Erythroblast (primary cell): ENCODE measurements at regions not wholly inside any gene's neighbourhood (a gene's known extent, or its start where the extent isn't known, plus 50 kb on each side); places are given as distances from the start of the nearest gene placed in this dataset.

Experiments
- GATA1 ChIP-seq: IDR thresholded peaks from 2 replicates; pipeline ENCODE4 v1.6.1; 2011; ENCODE audit warnings: low read depth, mild to moderate bottlenecking, control low read depth, low read length, moderate library complexity
- POLR2A ChIP-seq: IDR thresholded peaks from 2 replicates; pipeline ENCODE4 v1.6.1; 2011; ENCODE audit warnings: mild to moderate bottlenecking, low read length

GRCh38 chr2:34242763-34243123 is 643.6 kb upstream of the FAM98A start:
- TF ChIP-seq POLR2A (no peak), GATA1 (no peak)
